GM12878 (cell line): ENCODE measurements at regions not wholly inside any gene's neighbourhood (a gene's known extent, or its start where the extent isn't known, plus 50 kb on each side); places are given as distances from the start of the nearest gene placed in this dataset.

Source experiments
- CBX5 ChIP-seq: sonication (generic); IDR thresholded peaks from 2 replicates; pipeline ENCODE4 v1.6.1; 2016; ENCODE audit warnings: low read depth, moderate library complexity, mild to moderate bottlenecking, inconsistent platforms
- EZH2 ChIP-seq: IDR thresholded peaks from 2 replicates; pipeline ENCODE4 v1.6.1; 2012; ENCODE audit warnings: low read depth, mild to moderate bottlenecking, control low read depth, inconsistent platforms, low read length, borderline replicate concordance; ENCODE audit not compliant: control insufficient read depth
- GATAD2B ChIP-seq: fragments of 450-650 bp; conservative IDR thresholded peaks from 2 replicates; pipeline ENCODE4 v1.6.1; 2017; ENCODE audit warnings: low read depth, mild to moderate bottlenecking, moderate library complexity
- MTA2 ChIP-seq: fragments of 450-650 bp; IDR thresholded peaks from 2 replicates; pipeline ENCODE4 v1.6.1; 2016; ENCODE audit warnings: low read depth, mild to moderate bottlenecking, moderate library complexity
- POLR2A ChIP-seq: IDR thresholded peaks from 2 replicates; pipeline ENCODE4 v1.6.1; 2011; ENCODE audit warnings: low read depth, mild to moderate bottlenecking, low read length
- POLR2AphosphoS5 ChIP-seq: IDR thresholded peaks from 2 replicates; pipeline ENCODE4 v1.6.1; 2011; ENCODE audit warnings: mild to moderate bottlenecking, low read length, inconsistent platforms
- TF ChIP-seq, protein P1 (sequence below): IDR thresholded peaks from 2 replicates; pipeline ENCODE4 v1.6.1; 2011; ENCODE audit warnings: low read depth, low read length, improper control_type of control experiment, borderline replicate concordance
- TF ChIP-seq, protein P2 (sequence below), 3 experiments: IDR thresholded peaks in 2 of 3; conservative IDR thresholded peaks in 1 of 3; 2 replicates each; pipeline ENCODE4 v1.5.1; 2011; ENCODE audit warnings: low read depth in 3 of 3, low read length in 3 of 3, mild to moderate bottlenecking in 3 of 3, control low read depth in 2 of 3, moderate library complexity in 2 of 3, inconsistent platforms in 1 of 3, mixed read lengths in 1 of 3; ENCODE audit not compliant: control insufficient read depth in 2 of 3, insufficient read depth in 1 of 3; ENCODE audit errors: extremely low read depth in 1 of 3
- TF ChIP-seq, protein P3 (sequence below): IDR thresholded peaks from 2 replicates; pipeline ENCODE4 v1.6.1; 2011; ENCODE audit warnings: borderline replicate concordance, low read depth, mild to moderate bottlenecking, moderate library complexity, mixed read lengths, low read length; ENCODE audit not compliant: insufficient read depth; ENCODE audit errors: extremely low read length

DNA sequence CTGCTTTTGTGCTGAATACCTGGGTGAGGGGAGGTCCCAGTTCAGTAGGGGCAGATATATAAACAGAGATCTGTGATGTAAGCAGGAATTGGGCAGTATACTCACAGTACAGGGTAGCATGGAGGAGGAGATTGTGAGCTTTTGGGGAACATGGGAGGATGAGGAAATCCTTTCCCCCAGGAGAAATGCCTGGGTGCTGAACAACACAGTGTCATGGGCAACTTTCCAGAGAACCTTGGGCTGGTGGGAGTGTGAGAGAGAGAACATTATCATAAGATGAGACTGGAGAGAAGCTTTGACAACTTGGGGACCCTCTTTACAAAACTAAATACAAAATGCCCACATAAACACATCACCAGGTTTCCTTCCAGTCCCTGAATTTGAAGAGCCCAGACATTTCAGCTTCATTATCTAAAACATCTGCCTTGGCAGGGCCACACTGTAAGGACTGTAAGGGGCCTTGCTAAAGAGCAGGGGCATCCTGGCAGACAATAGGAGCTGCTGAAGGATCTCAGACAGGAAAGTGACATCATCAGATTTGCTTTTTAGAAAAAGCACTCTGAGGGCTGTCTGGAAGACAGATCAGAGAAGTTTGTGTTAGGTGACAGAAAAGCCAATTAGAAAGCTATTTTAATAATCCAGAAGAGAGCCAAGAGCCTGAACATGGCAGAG lies 105.1 kb upstream of the FOXN2 start:
- TF ChIP-seq POLR2A (no peak), GATAD2B (no peak), CBX5 (no peak), MTA2 (no peak), POLR2AphosphoS5 (no peak), EZH2 (no peak)
- TF ChIP-seq, protein P1, sequence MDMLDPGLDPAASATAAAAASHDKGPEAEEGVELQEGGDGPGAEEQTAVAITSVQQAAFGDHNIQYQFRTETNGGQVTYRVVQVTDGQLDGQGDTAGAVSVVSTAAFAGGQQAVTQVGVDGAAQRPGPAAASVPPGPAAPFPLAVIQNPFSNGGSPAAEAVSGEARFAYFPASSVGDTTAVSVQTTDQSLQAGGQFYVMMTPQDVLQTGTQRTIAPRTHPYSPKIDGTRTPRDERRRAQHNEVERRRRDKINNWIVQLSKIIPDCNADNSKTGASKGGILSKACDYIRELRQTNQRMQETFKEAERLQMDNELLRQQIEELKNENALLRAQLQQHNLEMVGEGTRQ = no peak
- TF ChIP-seq, protein P2, sequence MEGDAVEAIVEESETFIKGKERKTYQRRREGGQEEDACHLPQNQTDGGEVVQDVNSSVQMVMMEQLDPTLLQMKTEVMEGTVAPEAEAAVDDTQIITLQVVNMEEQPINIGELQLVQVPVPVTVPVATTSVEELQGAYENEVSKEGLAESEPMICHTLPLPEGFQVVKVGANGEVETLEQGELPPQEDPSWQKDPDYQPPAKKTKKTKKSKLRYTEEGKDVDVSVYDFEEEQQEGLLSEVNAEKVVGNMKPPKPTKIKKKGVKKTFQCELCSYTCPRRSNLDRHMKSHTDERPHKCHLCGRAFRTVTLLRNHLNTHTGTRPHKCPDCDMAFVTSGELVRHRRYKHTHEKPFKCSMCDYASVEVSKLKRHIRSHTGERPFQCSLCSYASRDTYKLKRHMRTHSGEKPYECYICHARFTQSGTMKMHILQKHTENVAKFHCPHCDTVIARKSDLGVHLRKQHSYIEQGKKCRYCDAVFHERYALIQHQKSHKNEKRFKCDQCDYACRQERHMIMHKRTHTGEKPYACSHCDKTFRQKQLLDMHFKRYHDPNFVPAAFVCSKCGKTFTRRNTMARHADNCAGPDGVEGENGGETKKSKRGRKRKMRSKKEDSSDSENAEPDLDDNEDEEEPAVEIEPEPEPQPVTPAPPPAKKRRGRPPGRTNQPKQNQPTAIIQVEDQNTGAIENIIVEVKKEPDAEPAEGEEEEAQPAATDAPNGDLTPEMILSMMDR (IDR thresholded peaks at IDR 0.05 in 2 of 3, conservative IDR thresholded peaks at IDR 0.05 in 1 of 3; ENCODE audit: control insufficient read depth in 2 of 3, extremely low read depth in 1 of 3, insufficient read depth in 1 of 3, low read depth in 3 of 3, low read length in 3 of 3) = no peak
- TF ChIP-seq, protein P3, sequence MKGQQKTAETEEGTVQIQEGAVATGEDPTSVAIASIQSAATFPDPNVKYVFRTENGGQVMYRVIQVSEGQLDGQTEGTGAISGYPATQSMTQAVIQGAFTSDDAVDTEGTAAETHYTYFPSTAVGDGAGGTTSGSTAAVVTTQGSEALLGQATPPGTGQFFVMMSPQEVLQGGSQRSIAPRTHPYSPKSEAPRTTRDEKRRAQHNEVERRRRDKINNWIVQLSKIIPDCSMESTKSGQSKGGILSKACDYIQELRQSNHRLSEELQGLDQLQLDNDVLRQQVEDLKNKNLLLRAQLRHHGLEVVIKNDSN = no peak
